ENCODE measurements at regions not wholly inside any gene's neighbourhood (a gene's known extent, or its start where the extent isn't known, plus 50 kb on each side); places are given as distances from the start of the nearest gene placed in this dataset.

DNA sequence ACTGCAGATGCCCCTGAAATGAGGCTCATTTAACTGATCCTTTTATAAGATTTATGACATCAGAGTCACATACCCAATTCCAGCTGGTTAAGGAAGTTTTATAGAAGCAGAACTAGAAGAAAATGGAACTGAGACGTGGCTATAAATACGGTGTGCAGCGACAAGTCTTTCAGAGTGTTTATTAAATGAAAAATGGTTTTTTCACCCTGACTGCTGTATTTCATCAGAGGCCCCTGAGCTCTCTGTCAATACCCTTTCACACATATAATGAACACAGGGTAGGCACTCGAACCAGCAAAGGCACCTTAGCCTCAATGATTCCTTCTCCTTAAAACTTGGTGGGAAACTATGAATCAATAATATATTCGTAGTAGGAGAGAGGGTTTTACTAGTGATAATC, 380.8 kb upstream of the ANXA10 start:
- TF ChIP-seq ZNF274 (IDR thresholded peaks at IDR 0.05; ENCODE audit: low read depth, low read length) (no peak), YY1 (IDR thresholded peaks at IDR 0.05; ENCODE audit: insufficient read depth, insufficient read length) (no peak)
